ENCODE measurements at regions not wholly inside any gene's neighbourhood (a gene's known extent, or its start where the extent isn't known, plus 50 kb on each side); places are given as distances from the start of the nearest gene placed in this dataset.

GRCh38 chr3:144286235-144286910 lies 314.8 kb downstream of the DIPK2A start:
- TF ChIP-seq CTCF (conservative IDR thresholded peaks at IDR 0.05) (no peak), EZH2 (IDR thresholded peaks at IDR 0.05; ENCODE audit: low read depth) (no peak)

Data from PC-9 (cell line).